GM21515 (cell line): ENCODE measurements at regions not wholly inside any gene's neighbourhood (a gene's known extent, or its start where the extent isn't known, plus 50 kb on each side); places are given as distances from the start of the nearest gene placed in this dataset.
"Not testable (repeated sequence)": the region's sequence is repeated elsewhere in the genome, so short reads cannot be mapped to it uniquely, and the experiment has no call there.

Source experiments
- ATAC-seq: cut with Tn5 transposase; IDR thresholded peaks from one replicate; pipeline ENCODE4 v1.9.1; 2021; ENCODE audit not compliant: unreplicated experiment

- ATAC-seq, result no peak
These were observed 168.7 kb upstream of the GNAI1 start for GRCh38 chr7:79965946-79966345.

- no peak for ATAC-seq
These were observed 170.2 kb upstream of the GNAI1 start for GRCh38 chr7:79964463-79964862.

GRCh38 chr7:79953130-79953529, 181.5 kb upstream of the GNAI1 start:
- no peak for ATAC-seq

GRCh38 chr7:79952399-79952798, 182.2 kb upstream of the GNAI1 start:
- no peak for ATAC-seq

GRCh38 chr7:79951415-79951814, 183.2 kb upstream of the GNAI1 start:
- ATAC-seq, result no peak

GRCh38 chr7:79949778-79950177, 184.9 kb upstream of the GNAI1 start:
- no peak for ATAC-seq

GRCh38 chr7:79936281-79936983, 198.2 kb upstream of the GNAI1 start:
- ATAC-seq, result no peak

GRCh38 chr7:79934727-79935126, 199.9 kb upstream of the GNAI1 start:
- ATAC-seq, result no peak

- ATAC-seq, result no peak
These were observed 201.5 kb upstream of the GNAI1 start for GRCh38 chr7:79933144-79933543.

- ATAC-seq, result no peak
These were observed 204.0 kb upstream of the GNAI1 start for GRCh38 chr7:79930604-79931003.

GRCh38 chr7:79927116-79927515, 207.5 kb upstream of the GNAI1 start:
- ATAC-seq, result no peak

- no peak for ATAC-seq
These were observed 210.7 kb upstream of the GNAI1 start for GRCh38 chr7:79923953-79924352.

GRCh38 chr7:79922894-79923293, 211.7 kb upstream of the GNAI1 start:
- ATAC-seq, result no peak

- ATAC-seq, result no peak
These were observed 212.7 kb upstream of the GNAI1 start for GRCh38 chr7:79921976-79922375.

- not testable (repeated sequence) for ATAC-seq
These were observed 216.0 kb upstream of the GNAI1 start for GRCh38 chr7:79918632-79919031.

GRCh38 chr7:79915346-79915745, 219.3 kb upstream of the GNAI1 start:
- not testable (repeated sequence) for ATAC-seq

GRCh38 chr7:79912213-79912633, 222.4 kb upstream of the GNAI1 start:
- no peak for ATAC-seq

GRCh38 chr7:79911420-79911819, 223.2 kb upstream of the GNAI1 start:
- ATAC-seq, result no peak

GRCh38 chr7:79909176-79909575, 225.5 kb upstream of the GNAI1 start:
- ATAC-seq, result no peak

- no peak for ATAC-seq
These were observed 237.5 kb upstream of the GNAI1 start for GRCh38 chr7:79897166-79897565.

GRCh38 chr7:79893991-79894390, 240.6 kb upstream of the GNAI1 start:
- no peak for ATAC-seq

GRCh38 chr7:79882922-79883321, 251.7 kb upstream of the GNAI1 start:
- ATAC-seq, result no peak

GRCh38 chr7:79880312-79880711, 254.3 kb upstream of the GNAI1 start:
- no peak for ATAC-seq
